ENCODE measurements at regions not wholly inside any gene's neighbourhood (a gene's known extent, or its start where the extent isn't known, plus 50 kb on each side); places are given as distances from the start of the nearest gene placed in this dataset.

DNA sequence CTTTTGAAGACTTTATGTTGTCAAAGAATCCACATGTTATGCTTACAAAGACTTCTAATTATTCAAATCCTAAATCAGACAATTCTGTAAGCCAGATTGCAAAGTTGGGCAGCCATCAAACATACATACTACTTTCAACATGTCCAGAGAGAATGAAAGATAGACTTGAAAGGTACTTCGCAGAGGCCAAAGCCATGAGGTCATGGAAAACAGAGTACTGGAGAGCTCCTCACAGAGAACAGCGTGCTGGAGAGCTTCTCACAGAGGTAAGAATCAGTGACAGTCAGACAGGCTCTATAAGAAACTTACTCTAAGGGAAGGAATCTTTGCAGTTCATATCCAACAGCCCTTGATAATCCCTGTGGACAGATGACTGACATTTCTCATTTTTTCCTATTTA is 400.2 kb downstream of the GJA1 start:
- ATAC-seq: no peak

DNA sequence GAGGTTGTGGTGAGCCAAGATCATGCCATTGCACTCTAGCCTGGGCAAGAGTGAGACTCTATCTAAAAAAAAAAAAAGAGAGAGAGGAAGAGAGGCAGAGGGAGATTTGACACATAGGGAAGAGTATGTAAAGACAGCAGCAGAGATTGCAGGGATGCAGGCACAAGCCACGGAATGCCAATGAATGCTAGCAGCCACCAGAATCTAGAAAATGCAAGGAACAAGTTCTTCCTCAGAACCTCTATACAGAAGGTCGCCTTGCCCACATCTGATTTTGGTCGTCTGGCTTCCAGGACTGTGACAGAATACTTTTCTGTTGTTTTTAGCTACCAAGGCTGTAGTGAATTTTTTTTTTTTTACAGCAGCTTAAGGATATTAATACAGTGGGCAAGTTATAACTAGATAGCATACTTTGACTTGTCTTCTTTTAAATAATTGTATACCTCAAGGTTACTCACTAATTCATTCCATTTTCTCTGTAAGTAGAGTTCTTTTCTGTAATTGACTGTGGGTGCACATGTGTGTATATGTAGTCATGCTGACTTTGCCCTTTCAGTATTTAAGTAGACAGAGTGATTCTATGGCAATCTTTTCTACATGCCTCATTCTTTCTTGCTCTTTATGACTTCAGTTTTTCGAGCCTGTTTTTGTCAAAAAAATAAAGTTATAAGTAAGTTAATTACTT is 402.2 kb downstream of the GJA1 start:
- peak; percentile 75 for ATAC-seq

DNA sequence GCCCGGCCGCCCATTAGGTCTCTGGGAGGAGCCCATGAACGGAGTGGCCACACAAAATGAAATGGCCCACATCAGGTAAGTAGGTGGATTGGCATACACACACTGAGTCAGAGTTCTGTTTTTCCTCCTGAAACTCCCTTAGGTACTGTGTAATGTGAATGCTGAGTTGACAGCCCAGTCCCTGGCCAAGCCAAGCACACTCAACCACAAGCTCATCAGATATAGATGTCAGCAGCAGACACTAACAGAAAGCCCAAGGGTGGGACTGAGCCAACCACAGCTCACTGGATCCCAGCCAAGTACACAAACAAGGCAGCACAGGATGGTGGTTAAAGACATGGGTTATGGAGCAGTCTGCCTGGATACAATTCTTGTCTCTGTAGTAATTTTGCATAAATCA is 403.4 kb downstream of the GJA1 start:
- peak; percentile 96 for ATAC-seq

DNA sequence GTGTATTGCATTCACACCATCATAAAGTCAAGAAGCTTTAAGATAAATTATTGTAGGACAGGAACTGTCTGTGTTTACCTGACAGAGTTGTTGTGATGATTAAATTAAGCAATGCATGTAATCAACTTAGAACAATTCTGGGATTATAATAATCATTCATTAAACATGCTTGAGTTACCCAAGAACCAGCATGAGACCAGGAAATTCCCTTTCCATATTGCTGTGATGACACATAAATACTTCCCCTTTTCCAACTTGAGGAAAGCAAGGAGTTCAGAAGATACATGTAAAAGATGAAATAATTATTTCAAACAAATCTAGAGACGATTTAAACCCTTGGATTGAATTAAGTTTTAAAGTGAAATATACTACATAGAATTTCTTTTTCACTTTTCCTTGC is 404.4 kb downstream of the GJA1 start:
- ATAC-seq: no peak

DNA sequence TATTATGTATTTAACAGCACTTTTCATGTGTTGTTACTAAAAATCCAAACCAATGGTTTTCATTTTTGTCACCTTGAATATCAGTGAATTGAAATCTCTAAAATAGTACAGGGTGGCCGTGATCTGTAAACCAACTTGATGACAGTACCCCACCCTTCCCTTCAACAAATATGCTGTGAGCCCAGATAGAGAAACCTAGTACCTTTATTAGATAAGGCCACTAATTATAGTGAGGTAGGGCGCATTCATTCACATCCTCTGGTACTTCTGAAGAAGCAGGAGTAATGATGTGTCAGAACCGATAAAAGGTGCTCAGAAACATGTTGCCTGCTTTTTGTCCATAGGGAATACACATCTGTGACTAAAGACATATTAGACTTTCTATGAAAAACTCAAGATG is 409.5 kb downstream of the GJA1 start:
- no peak for ATAC-seq

DNA sequence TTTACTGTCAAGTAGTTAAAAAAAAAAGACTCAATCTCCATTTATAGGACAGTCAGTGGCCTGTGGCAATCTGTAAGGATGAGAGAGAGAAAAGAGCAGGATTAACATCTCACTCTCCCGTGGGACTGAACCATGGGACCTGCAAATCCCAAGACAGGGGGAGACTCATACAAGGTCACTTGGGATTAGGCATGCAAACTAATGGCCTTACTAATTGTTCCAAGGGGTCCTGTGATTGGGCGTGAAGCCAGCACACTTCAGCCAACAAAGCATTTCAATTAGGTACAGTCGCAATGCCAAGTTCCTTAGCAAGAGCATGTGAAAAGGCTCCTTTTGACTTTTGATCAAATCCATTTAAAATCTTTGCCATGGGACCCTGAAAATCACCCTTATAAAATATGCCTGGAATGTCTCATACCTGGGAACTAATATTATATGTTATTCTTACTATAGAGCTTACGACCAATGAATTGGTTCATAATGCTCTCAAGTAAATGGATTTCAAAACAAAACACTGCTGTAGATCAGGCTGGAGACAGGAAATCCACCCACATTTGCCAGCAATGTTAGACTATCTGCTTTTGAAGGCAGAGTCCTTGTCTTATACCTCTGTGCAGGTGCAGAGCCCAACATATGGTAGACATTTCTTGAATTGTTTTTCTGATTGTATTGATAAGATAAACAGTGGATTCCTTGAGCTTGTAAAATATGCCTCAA is 412.5 kb downstream of the GJA1 start:
- no peak for ATAC-seq

DNA sequence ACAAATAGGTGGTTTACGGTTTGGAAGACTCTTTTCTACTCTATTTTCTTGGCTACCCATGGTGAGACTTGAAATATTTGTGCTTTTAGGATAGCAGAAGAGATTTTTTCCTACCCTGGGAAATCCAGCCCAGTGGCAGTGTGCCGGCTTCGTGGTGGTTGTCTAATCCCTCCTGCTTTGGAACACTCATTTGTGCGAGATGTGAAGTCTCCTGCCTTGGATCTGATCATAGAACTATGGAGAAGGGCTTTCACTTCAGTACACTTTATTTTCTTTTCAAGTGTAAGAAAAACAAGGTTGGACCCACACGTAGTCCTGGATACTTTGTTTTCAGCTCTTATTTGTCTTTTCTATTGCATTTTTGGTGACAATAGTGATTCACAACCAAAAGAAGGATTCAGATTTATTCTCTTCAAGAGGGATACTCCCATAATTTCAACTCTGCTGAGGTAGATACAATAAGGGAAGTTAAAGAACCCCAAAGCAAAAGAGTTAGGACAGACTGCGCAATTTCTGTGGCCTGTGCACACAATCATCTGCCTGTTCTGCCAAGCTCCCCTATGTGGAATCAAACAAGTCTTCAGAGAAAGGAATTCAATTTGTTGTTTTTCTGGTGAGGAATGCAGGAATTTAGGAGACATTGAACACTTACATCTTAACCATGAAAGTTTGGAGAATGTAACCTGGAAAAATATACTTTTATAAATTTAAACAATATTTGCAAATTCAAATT is 413.2 kb downstream of the GJA1 start:
- no peak for ATAC-seq

DNA sequence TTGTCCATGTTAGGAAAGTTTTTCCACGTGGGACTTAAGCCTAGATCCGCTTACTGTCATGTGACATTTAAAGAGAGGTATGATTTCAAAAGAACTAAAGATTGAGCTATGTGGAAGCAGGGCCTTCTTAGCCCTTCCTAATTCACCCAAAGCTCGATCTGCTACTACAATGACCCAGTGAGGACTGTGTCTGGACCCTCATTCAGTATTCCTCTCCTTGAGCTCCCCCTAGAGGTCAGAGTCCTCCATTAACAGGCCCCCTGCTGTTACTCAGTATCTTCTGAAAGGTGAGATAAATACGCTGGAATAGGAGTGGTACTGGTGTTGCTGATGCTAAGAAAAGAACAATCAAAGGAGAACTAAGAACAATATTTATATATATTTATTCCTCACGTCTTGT is 414.0 kb downstream of the GJA1 start:
- ATAC-seq: peak; percentile 58

DNA sequence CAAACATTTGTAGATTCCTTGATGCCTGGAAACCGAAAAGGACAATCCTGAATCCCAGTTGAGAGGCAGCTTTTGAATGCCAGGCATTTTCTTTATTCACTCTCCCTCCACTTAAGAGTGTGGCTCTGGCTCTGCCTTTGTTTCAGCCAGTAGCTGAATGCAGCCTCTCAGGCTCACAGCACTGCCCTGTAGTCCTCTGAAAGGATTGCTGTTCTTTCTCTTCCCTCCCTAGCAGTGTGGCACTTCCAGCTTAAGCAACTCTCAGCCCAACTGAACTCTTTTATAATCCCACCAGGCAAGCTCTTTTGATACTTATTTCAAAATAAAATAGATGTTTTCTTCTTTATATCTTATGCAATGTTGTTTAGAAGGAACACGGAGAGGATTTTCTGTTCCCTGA is 415.6 kb downstream of the GJA1 start:
- ATAC-seq: no peak

DNA sequence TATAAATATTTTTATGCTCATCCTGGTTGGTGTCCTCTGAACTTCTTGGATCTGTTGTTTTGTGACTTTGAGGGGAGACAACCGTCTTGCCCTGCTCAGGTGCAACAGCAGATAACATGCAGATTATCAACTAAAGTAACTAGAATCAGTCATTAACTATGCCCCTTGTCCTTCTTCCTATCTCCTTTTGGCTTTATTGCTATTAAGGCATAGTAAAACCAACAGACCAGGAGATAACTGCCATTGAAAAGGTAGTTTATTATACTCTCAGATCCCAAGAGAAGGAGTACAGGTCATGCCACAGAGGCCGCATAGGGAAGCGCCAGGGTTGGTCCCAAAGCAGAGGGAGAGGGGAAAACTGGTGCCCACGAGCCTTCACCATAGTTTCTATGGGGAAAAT is 418.2 kb downstream of the GJA1 start:
- no peak for ATAC-seq

DNA sequence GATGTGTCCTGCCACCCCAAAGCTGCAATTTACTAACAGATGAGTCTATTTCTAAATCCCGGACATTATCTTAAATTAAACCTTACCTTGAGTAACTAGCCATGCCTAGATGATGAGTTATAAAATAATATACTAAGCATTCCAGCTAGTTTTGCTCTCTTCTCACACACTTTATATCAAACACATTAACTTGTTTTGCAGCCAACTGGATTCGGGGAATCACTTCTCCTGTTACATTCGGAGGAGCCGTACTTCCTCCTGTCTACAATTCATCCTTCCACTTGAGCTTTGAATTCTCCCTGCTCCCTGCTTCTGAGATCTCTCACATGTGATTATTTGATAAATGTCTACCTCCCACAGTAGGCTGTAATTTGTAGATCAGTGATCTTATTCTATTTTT is 420.1 kb downstream of the GJA1 start:
- ATAC-seq: no peak

DNA sequence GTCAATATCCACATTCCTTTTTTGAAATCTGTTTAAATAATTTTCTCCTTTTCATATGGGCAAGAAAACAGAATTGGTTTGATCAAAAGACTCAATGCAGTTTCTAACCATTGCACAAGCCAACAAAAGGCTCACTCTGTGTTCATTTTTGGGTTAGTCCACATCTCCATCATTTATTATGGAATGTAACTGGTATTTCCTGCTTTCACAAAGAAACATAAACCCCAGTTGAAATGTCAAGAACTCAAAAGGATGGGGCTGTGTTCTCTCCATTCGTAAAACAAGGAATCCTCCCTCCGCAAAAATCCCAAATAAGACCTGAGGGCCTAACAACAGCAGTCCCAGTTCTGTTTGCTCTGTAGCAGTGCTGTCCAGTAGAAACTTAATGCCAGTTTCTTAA is 420.9 kb downstream of the GJA1 start:
- ATAC-seq: no peak

DNA sequence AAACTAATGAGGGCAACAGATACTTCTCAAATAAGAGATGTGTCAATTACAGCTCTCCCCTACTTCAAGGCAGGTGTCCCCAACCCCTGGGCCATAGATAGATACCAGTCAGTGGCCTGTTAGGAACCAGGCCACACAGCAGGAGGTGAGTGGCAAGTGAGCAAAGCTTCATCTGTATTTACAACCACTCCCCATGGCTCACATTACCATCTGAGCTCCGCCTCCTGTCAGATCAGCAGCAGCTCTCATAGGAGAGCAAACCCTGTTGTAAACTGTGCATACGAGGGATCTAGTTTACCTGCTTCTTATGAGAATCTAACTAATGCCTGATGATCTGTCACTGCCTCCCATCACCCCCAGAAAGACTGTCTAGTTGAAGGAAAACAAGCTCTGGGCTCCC is 422.1 kb downstream of the GJA1 start:
- peak; percentile 42 for ATAC-seq

DNA sequence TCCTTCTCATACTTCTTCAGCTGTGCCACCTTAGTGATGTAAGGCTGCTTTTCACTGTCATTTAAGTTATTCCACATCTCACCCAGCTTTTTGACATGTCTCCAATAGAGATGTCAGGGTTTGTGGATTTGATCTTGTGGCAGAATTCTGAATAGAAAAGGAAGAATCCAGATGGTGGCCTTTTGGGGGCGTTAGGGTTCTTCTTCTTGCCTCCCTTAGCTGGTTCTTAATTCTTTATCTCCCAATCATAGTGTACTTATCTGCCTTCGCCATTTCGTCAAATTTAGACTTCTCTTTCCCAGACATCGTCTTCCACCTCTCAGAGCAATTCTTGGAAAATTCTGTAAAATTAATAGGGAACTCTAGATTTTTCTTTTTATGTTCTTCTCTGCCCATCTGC is 422.9 kb downstream of the GJA1 start:
- ATAC-seq: no peak

DNA sequence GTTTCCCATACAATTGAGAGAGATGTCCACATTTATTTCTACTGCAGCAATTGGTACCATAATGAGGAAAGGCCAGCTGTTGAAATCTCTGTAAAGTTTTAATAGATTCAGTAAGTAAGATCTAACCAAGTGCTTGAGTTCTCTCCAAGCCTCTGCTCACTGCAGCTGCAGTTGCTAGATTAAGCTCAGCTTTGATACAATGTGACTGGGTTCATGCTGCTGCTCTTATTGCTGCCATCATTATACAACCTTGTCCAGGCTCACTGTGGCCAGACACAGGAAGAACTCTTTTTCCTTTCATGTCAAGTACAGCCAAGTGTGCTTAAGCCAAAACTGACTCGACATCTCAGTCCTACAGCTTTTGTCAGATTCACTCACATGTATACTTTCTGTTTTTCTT is 423.5 kb downstream of the GJA1 start:
- no peak for ATAC-seq

DNA sequence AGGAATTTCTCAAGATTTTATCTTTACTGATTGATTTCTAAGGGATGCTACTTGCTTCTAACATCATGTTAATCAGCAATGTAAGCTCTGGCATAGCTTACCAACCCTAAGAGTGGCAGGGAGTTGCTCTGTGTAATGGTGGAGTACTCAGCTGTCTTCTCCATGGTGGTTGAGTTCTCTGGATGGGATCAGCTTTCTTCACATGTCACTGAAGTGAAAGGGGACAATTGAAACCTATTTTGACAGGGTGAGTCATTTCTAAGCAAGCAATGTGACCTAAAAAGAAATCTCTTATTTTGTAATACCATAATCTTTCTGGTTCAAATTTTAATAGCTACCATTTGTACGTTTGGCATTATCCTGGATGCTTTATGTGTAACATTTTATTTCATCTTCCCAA is 430.4 kb downstream of the GJA1 start:
- ATAC-seq: no peak

DNA sequence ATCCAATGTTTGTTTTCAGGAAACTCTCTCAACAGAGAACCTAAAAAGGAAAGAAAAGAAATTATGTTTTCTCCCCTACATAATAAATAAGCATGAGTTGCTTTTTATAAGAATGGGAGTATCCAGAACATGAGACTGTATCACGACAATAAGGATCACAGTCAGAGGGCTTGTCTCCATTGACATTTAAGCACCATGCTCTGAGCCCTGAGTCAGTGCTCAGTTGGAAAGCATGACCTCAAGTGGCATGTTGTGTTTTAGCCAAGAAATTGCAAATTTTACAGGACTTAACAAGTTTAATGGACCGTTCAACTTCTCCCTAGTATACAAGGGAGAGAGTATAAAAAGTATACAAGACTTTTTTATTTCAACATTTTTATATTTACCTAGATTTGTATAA is 431.6 kb downstream of the GJA1 start:
- ATAC-seq: peak; percentile 42

DNA sequence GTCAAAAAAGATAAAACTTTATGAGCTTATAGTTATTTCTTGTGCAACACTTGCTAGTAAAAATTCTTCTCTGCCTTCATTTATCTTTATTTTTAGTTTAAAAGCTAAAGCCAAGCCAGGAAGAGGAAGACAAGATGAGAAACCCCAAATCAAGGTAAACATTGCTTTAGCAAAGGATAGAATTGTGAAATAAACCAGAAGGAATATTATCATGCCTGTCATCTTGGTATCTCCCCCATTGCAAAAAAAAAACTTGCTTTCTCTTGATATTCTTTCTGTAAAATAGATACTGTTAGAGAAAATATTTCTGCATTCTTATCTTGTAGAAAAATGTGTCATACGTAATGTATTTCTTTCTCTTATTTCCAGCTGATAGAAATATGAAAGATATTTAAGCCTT is 432.8 kb downstream of the GJA1 start:
- no peak for ATAC-seq

DNA sequence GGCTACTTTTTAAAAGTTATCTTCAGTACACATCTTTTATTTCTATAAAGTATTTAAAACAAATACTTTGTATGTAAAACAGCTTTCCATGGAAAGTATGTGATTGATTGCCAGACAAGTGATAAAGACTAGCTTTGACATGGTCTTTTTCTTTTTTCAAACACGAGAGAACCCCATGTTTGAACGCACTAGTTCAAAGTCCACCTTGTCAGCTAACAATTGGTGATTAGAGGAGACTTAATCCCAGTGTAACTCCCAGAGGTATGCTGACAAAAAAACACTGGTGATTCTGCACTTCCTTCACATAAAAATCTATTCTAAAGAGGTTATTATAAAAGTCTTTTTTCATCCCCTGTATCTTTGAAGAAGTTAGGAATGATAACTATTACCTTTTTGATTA is 438.1 kb downstream of the GJA1 start:
- no peak for ATAC-seq

DNA sequence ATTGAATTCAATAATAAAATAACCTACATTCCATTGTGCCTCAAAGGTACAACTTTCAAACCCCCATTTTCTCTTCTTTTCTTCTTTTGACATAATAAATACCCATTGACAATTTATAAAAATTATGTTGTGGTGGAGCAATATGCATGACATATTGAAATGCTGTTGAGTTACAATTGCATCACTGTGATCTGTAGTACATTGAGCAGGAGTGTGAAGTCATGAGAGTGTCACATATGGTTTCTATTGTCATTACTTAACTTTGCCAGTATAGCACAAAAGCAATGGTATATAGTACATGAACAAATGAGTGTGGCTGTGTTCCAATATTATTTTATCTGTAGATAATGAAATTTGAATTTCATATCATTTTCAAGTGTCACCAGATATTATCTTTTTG is 441.3 kb downstream of the GJA1 start:
- ATAC-seq: no peak

DNA sequence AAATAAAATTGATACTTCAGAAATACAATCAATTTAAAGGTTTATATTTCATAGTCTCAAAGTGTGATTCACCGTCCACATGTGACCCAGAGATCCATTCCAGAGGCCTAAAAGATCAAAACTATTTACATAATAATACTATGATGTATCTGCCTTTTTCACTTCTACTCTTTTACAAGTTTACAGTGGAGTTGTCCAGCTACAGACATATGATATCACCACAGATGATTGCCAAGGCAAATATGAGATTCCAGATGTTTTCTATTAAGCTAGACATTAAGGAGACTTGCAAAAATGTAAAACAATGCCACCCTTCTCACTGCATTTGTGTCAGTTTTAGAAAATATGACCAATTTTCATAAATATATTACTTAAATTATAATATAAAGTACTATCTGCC is 443.7 kb downstream of the GJA1 start:
- no peak for ATAC-seq

DNA sequence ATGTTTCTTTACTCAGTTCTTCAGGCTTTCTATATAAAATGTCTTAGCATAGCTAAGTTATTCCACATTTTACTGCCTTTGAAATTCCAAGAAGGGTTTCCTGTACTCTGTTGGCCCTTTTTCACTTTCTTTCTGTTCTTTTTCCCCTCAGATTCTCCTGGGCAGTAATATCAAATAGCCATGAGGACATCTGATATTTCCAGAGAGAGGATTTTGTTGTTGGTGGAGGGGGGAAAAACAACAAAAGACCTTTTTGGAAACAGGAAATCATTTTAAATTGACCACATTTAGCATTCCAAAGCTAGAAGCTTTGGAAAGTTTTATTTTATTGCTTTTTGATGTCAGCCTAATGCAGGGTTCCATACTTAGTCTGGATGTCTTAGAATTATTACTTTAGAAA is 445.4 kb downstream of the GJA1 start:
- no peak for ATAC-seq

DNA sequence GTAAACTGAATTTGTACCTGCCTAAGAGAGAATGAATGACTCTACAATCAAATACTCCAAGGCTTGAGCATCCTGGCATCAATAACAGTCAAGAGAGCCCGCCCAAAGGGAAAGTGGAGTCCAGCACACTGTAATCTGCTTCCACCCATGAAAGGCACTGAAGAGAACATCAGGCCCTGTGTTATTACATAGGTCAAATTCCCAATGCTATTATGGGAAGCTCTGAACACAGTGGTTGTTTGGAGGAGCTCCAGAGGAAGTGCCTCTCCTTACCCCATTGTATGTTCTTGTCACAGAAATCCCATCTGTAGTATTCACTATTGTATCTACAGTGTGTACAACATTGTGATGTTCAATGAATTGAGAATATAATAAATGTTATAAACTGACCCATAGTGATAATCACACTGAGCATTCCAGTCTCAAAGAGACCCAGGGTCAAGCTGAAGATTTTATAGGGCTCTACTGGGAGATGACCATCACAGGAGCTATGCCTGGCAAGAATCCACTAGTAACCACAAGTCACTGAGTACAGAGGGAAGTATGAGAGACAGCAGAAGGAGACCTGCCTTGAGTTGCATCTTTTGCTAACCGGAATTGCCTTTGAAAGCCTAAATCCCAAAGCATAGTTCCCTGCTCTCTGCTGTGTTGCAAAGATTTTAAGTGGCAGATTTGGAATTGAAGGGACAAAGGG is 446.7 kb downstream of the GJA1 start:
- ATAC-seq: no peak
